Left renal cortex interstitium (tissue), 4 donors: ENCODE measurements at regions not wholly inside any gene's neighbourhood (a gene's known extent, or its start where the extent isn't known, plus 50 kb on each side); places are given as distances from the start of the nearest gene placed in this dataset.
"Not testable (repeated sequence)": the region's sequence is repeated elsewhere in the genome, so short reads cannot be mapped to it uniquely, and the experiment has no call there.

Experiments used
- DNase-seq, 4 donors: peaks; one replicate each; pipeline ENCODE4 v3.0.0-alpha.2; 2013; ENCODE audit warnings: low read depth in 4 of 4, low spot score in 2 of 4, missing footprints in 1 of 4

DNA sequence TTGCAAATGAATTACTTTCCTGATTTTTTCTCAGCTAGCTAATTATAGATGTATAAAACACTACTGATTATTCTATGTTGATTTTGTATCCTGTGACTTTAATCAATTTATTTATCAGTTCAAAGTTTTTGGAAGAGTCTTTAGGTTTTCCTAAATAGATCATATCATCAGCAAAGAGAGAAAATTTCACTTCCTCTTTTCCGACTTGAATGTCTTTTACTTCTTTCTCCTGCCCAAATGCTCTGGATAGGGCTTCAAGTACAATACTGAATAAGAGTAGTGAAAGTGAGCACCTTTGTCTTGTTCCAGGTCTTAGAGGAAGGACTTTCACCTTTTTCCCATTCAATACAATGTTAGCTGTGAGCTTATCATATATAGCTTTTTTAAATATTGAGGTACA is 417.9 kb downstream of the PDGFC start:
- DNase-seq, result no peak

GRCh38 chr4:156547891-156548290 is 423.7 kb downstream of the PDGFC start:
- no peak for DNase-seq

- DNase-seq, result no peak
These were observed 424.2 kb downstream of the PDGFC start for GRCh38 chr4:156547439-156547838.

GRCh38 chr4:156545003-156545785 is 426.4 kb downstream of the PDGFC start:
- no peak for DNase-seq

- no peak for DNase-seq
These were observed 432.2 kb downstream of the PDGFC start for GRCh38 chr4:156539376-156539775.

- no peak for DNase-seq
These were observed 432.8 kb downstream of the PDGFC start for GRCh38 chr4:156538651-156539257.

- DNase-seq, result no peak
These were observed 433.4 kb downstream of the PDGFC start for GRCh38 chr4:156538210-156538609.

- DNase-seq, result no peak
These were observed 434.3 kb downstream of the PDGFC start for GRCh38 chr4:156537286-156537685.

DNA sequence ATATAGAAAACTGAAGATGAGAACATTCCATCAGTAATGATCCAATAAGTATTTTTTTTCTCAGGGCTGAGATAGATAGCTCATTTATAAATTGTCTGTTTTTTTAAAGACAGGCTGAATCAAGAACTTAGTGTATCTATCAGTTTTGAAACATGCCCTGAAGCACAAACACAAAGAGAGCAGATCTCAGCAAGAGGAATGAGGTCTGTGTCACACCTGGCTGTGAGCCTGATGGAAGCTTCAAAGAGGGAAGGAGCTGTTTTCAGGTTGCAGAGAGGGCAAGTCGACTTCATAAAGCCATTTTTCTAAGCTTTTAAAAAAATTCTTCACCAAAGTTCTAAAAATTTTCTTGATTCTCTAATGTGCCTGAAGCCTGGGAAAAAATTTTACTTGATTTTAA is 434.9 kb downstream of the PDGFC start:
- no peak for DNase-seq

- DNase-seq, result no peak
These were observed 437.4 kb downstream of the PDGFC start for GRCh38 chr4:156534205-156534604.

GRCh38 chr4:156528216-156528615 is 443.4 kb downstream of the PDGFC start:
- no peak for DNase-seq

GRCh38 chr4:156527237-156527993 is 444.2 kb downstream of the PDGFC start:
- DNase-seq, result no peak

GRCh38 chr4:156523991-156524390 is 447.6 kb downstream of the PDGFC start:
- DNase-seq, result no peak

- DNase-seq, result no peak
These were observed 448.1 kb downstream of the PDGFC start for GRCh38 chr4:156523492-156523891.

- no peak for DNase-seq
These were observed 450.0 kb downstream of the PDGFC start for GRCh38 chr4:156521631-156522030.

GRCh38 chr4:156517956-156518355 is 453.6 kb downstream of the PDGFC start:
- DNase-seq, result no peak

DNA sequence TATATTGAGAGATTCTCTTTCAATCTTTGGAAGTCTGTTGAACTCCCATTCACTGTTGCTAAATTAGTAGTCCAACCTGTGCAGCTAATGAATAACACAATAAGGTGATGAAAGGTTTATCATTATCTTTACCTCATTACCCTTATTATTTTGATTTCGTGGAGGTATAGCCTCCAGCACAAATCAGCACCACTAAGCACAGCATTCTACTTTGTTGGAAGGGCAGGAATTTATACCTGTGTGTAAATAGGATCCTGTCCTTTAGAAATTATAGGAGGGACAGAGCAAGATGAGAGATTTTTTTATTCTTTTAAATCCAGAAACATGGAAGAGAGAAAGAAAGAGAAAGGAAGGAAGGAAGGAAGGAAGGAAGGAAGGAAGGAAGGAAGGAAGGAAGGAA is 454.1 kb downstream of the PDGFC start:
- no peak for DNase-seq

DNA sequence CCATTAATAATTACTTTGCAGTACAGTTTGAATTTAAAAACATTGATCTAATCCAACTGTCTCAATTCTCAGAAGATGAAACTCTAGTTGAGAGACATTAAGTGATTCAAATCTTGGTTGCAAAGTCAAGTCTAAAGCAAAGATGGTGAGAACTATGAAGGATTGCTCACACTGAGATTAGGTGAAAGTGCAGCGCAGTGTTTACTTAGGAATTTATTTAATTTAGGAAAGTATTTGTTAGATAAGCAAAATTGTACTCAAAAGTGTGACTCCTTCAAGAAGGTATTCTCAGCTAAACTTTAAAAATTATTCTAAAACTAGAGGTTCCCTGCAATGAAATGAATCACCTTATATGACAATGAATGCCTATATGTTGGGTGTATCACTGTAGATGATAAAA is 454.9 kb downstream of the PDGFC start:
- DNase-seq, result no peak

- DNase-seq, result no peak
These were observed 456.3 kb downstream of the PDGFC start for GRCh38 chr4:156515295-156515694.

DNA sequence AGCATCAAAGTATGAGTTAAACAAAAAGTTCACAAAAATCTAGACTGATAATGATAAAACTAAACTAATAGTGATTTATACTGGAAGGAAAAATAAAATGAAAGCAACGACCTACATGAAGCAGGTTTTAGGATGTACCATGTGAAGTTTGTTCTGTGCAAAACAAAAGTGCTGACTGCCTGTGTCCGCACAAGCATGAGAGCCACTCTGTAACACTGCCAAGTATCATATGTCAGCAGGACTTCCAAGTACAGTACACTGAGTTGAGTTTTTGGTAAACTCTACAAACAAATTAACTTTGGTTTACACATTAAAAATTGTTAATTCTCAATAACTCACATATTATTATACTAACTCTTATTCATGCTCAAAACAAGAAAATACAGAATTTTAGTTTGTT is 459.0 kb downstream of the PDGFC start:
- peak in 1 of 4 donors; percentile 12 for DNase-seq

DNA sequence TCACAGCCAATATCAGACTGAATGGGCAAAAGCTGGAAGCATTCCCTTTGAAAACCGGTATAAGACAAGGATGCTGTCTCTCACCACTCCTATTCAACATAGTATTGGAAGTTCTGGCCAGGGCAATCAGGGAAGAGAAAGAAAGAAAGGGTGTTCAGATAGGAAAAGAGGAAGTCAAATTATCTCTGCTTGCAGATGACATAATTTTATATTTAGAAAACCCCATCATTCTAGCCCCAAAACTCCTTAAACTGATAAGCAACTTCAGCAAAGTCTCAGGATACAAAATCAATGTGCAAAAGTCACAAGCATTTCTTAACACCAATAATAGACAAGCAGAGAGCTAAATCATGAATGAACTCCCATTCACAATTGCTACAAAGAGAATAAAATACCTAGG is 461.7 kb downstream of the PDGFC start:
- not testable (repeated sequence) for DNase-seq
